PC-3 (cell line): ENCODE measurements at regions not wholly inside any gene's neighbourhood (a gene's known extent, or its start where the extent isn't known, plus 50 kb on each side); places are given as distances from the start of the nearest gene placed in this dataset.

Source experiments
- EZH2 ChIP-seq: fragments of 300-600 bp; sonication (generic); IDR thresholded peaks from one replicate; pipeline ENCODE4 v1.6.1; 2017; ENCODE audit warnings: antibody characterized with exemption, mild to moderate bottlenecking, low read length; ENCODE audit not compliant: unreplicated experiment
- EZH2phosphoT487 ChIP-seq: fragments of 300-600 bp; sonication (generic); IDR thresholded peaks from 2 replicates; pipeline ENCODE4 v1.6.1; 2018; ENCODE audit warnings: mild to moderate bottlenecking, antibody characterized with exemption, low read length, borderline replicate concordance
- TF ChIP-seq, protein P1 (sequence below): fragments of 300-600 bp; sonication (generic); conservative IDR thresholded peaks from 2 replicates; pipeline ENCODE4 v1.5.1; 2017; ENCODE audit warnings: antibody characterized with exemption, low read depth, mild to moderate bottlenecking, low read length

DNA sequence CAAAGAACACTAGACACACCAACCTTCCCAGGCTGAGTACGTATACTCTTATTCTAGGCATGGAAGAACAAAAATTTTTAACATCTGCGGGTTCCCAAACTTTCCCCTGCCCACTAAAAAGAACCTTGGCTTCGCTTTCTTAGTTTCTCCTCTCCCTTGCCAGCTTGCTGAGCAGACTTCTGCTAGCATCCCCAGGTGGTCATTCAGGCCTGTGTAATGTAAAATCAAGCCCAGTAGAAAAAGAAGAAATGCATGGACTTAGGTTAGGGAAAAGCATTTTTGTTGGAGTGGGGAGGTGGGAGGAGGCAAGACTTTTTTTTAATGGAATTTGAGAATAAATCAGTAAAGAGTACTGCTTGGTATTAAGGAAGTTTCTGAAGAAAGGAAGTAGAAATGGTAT is 331.0 kb upstream of the TLE4 start:
- TF ChIP-seq, protein P1, sequence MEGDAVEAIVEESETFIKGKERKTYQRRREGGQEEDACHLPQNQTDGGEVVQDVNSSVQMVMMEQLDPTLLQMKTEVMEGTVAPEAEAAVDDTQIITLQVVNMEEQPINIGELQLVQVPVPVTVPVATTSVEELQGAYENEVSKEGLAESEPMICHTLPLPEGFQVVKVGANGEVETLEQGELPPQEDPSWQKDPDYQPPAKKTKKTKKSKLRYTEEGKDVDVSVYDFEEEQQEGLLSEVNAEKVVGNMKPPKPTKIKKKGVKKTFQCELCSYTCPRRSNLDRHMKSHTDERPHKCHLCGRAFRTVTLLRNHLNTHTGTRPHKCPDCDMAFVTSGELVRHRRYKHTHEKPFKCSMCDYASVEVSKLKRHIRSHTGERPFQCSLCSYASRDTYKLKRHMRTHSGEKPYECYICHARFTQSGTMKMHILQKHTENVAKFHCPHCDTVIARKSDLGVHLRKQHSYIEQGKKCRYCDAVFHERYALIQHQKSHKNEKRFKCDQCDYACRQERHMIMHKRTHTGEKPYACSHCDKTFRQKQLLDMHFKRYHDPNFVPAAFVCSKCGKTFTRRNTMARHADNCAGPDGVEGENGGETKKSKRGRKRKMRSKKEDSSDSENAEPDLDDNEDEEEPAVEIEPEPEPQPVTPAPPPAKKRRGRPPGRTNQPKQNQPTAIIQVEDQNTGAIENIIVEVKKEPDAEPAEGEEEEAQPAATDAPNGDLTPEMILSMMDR = no peak
- no peak for TF ChIP-seq EZH2phosphoT487
- TF ChIP-seq EZH2 = no peak
